SK-N-SH (cell line): ENCODE measurements at regions not wholly inside any gene's neighbourhood (a gene's known extent, or its start where the extent isn't known, plus 50 kb on each side); places are given as distances from the start of the nearest gene placed in this dataset.

ENCODE experiments used
- CTCF ChIA-PET: fragments of 300-600, 350-600 bp; formaldehyde crosslinking; extraction: SDS; loops from one replicate; lab custom pipeline; 2021; lab: Yijun Ruan, JAX
- POLR2A ChIA-PET: fragments of 350-600 bp; sonication (Branson Sonifier 250); formaldehyde crosslinking; extraction: SDS; loops from one replicate; lab custom pipeline; 2020; ENCODE audit warnings: antibody characterized with exemption, inconsistent platforms; lab: Yijun Ruan, JAX
- DNase-seq: peaks from one replicate; pipeline ENCODE4 v3.0.0; 2012
- H2AFZ ChIP-seq: fragments of 200-600 bp; sonication (generic); 2 replicates; pipeline ENCODE4 v1.8.1; 2016; ENCODE audit warnings: antibody characterized with exemption, mild to moderate bottlenecking, low read depth
- H3F3A ChIP-seq: fragments of 200-600 bp; sonication (generic); replicated peaks from 2 replicates; pipeline ENCODE3; 2016; ENCODE audit warnings: antibody characterized with exemption, mild to moderate bottlenecking; ENCODE audit not compliant: insufficient read depth
- H3K27ac ChIP-seq, 2 experiments: fragments of 200-500 bp in 1 of 2; fragments of 200-600 bp in 1 of 2; sonication (Bioruptor generic) in 1 of 2; sonication (generic), shearing (Covaris generic) in 1 of 2; 2 replicates each; pipeline versions ENCODE4 v1.5.1 to v1.6.1; 2014 to 2016; ENCODE audit warnings: low read depth in 2 of 2, inconsistent platforms in 1 of 2, low read length in 1 of 2, mild to moderate bottlenecking in 1 of 2, mixed read lengths in 1 of 2
- H3K27me3 ChIP-seq: fragments of 200-600 bp; sonication (generic), shearing (Covaris generic); 2 replicates; pipeline ENCODE4 v1.6.1; 2016; ENCODE audit warnings: mixed run types; ENCODE audit not compliant: insufficient read depth
- H3K36me3 ChIP-seq, 2 experiments: fragments of 200-500 bp in 1 of 2; fragments of 200-600 bp in 1 of 2; sonication (Bioruptor generic) in 1 of 2; sonication (generic) in 1 of 2; replicated peaks in 1 of 2; 2 replicates each; pipeline versions ENCODE3 to v1.5.1; 2014 to 2016; ENCODE audit warnings: low read length in 1 of 2, mild to moderate bottlenecking in 1 of 2; ENCODE audit not compliant: insufficient read depth in 2 of 2, control insufficient read depth in 1 of 2
- H3K4me1 ChIP-seq, 2 experiments: fragments of 200-500 bp in 1 of 2; fragments of 200-600 bp in 1 of 2; sonication (Bioruptor generic) in 1 of 2; sonication (generic), shearing (Covaris generic) in 1 of 2; 2 replicates each; pipeline versions ENCODE4 v1.5.1 to v1.6.1; 2014 to 2016; ENCODE audit warnings: low read depth in 1 of 2, low read length in 1 of 2, mixed run types in 1 of 2; ENCODE audit not compliant: insufficient read depth in 2 of 2, control insufficient read depth in 1 of 2
- H3K4me2 ChIP-seq: fragments of 200-600 bp; sonication (generic), shearing (Covaris generic); 2 replicates; pipeline ENCODE4 v1.6.1; 2017; ENCODE audit warnings: mixed run types
- H3K4me3 ChIP-seq, 2 experiments: fragments of 200-500 bp in 1 of 2; fragments of 200-600 bp in 1 of 2; sonication (Bioruptor generic) in 1 of 2; sonication (generic), shearing (Covaris generic) in 1 of 2; 2 replicates each; pipeline versions ENCODE4 v1.5.1 to v1.8.1; 2014 to 2016; ENCODE audit warnings: low read depth in 2 of 2, inconsistent platforms in 1 of 2, low read length in 1 of 2, mild to moderate bottlenecking in 1 of 2, mixed read lengths in 1 of 2, moderate library complexity in 1 of 2
- H3K79me2 ChIP-seq: fragments of 200-600 bp; sonication (generic); 2 replicates; pipeline ENCODE4 v1.8.1; 2017; ENCODE audit warnings: mild to moderate bottlenecking; ENCODE audit not compliant: insufficient read depth
- H3K9ac ChIP-seq: fragments of 200-600 bp; sonication (generic); 2 replicates; pipeline ENCODE4 v1.6.1; 2017; ENCODE audit warnings: mixed run types
- H3K9me2 ChIP-seq: fragments of 200-600 bp; sonication (generic); 2 replicates; pipeline ENCODE4 v1.6.1; 2017; ENCODE audit warnings: mixed run types
- H3K9me3 ChIP-seq: fragments of 200-600 bp; sonication (generic); 2 replicates; pipeline ENCODE4 v1.6.1; 2017; ENCODE audit warnings: mixed run types, mild to moderate bottlenecking, moderate library complexity
- H4K20me1 ChIP-seq: fragments of 200-600 bp; sonication (generic); 2 replicates; pipeline ENCODE4 v1.6.1; 2017; ENCODE audit warnings: mild to moderate bottlenecking, mixed run types; ENCODE audit not compliant: insufficient read depth
- CHD2 ChIP-seq: fragments of 150-350 bp; IDR thresholded peaks from 2 replicates; pipeline ENCODE4 v1.6.1; 2018; ENCODE audit warnings: low read length; ENCODE audit not compliant: partially characterized antibody
- ELF1 ChIP-seq: IDR thresholded peaks from 2 replicates; pipeline ENCODE4 v1.4.0; 2012
- EP300 ChIP-seq, 2 experiments: IDR thresholded peaks; 2 replicates each; pipeline versions ENCODE4 v1.4.0 to v1.6.1; 2012; ENCODE audit warnings: borderline replicate concordance in 1 of 2, low read depth in 1 of 2, low read length in 1 of 2
- FOSL2 ChIP-seq: IDR thresholded peaks from 2 replicates; pipeline ENCODE4 v1.4.0; 2012; ENCODE audit warnings: low read depth, mild to moderate bottlenecking, moderate library complexity, borderline replicate concordance
- GABPA ChIP-seq: IDR thresholded peaks from 2 replicates; pipeline ENCODE4 v1.4.0; 2012; ENCODE audit warnings: low read depth, mild to moderate bottlenecking
- MAX ChIP-seq: IDR thresholded peaks from 2 replicates; pipeline ENCODE4 v1.4.0; 2012; ENCODE audit warnings: low read depth
- PBX3 ChIP-seq: IDR thresholded peaks from 2 replicates; pipeline ENCODE4; 2012
- REST ChIP-seq: IDR thresholded peaks from 2 replicates; pipeline ENCODE4 v1.6.1; 2012; ENCODE audit warnings: mild to moderate bottlenecking, low read depth, low read length, moderate library complexity
- RFX5 ChIP-seq: IDR thresholded peaks from 2 replicates; pipeline ENCODE4 v1.6.1; 2012; ENCODE audit warnings: mild to moderate bottlenecking, improper control_type of control experiment, low read length
- SMC3 ChIP-seq: IDR thresholded peaks from 2 replicates; pipeline ENCODE4 v1.6.1; 2012; ENCODE audit warnings: low read depth, low read length, improper control_type of control experiment
- TAF1 ChIP-seq: IDR thresholded peaks from 2 replicates; pipeline ENCODE4 v1.6.1; 2012; ENCODE audit warnings: low read depth, mild to moderate bottlenecking, low read length, moderate library complexity, borderline replicate concordance
- USF1 ChIP-seq: IDR thresholded peaks from 2 replicates; pipeline ENCODE4 v1.4.0; 2012; ENCODE audit warnings: low read depth, borderline replicate concordance
- USF2 ChIP-seq: fragments of 150-350 bp; IDR thresholded peaks from 2 replicates; pipeline ENCODE4 v1.6.1; 2017; ENCODE audit warnings: antibody characterized with exemption, low read length, low read depth, borderline replicate concordance
- WGBS: methylation state at CpG from one replicate; pipeline ENCODE4 v1.1.6; 2017; ENCODE audit warnings: low lambda C conversion rate; 5-methylcytosine and 5-hydroxymethylcytosine counted together

GRCh38 chr1:244311784-244312532 is 139.8 kb downstream of the ADSS2 start (continued):
- no peak for TF ChIP-seq GABPA
- no peak for TF ChIP-seq SMC3
- TF ChIP-seq USF1 = no peak
- TF ChIP-seq TAF1 = no peak
- TF ChIP-seq, all 33 proteins: peak for 0

- H3F3A ChIP-seq = no peaks in the 10 kb centered on the region
- no peak overlapping the region for H3K9ac ChIP-seq
- H3K79me2 ChIP-seq = no peaks in the 10 kb centered on the region
- H2AFZ ChIP-seq = no peak overlapping the region
- H3K9me2 ChIP-seq = no peaks in the 10 kb centered on the region
- no peak overlapping the region for H3K4me2 ChIP-seq
- TF ChIP-seq ELF1 (no peak), FOSL2 (no peak), RFX5 (no peak), MAX (no peak), GABPA (no peak), EP300 (IDR thresholded peaks at IDR 0.05; ENCODE audit: borderline replicate concordance in 1 of 2, low read depth in 1 of 2, low read length in 1 of 2) (no peak), USF2 (no peak)
- DNase-seq = no peak
- WGBS = 92% methylated on average over 6 of the region's 9 CpGs
- H3K4me1 ChIP-seq = 0 out of 4 replicates have a peak, but pooled peaks cover 0 to 12% of the 10 kb centered on the region in 2 experiments
- no peaks in the 10 kb centered on the region for H3K36me3 ChIP-seq
- ChIA-PET CTCF (interaction anchor here (5.5 kb wide), 1 partner anchor 14 kb away, joined by 32 read pairs; no protein-coding TSS in a partner anchor), POLR2A (no interaction called here)
- H4K20me1 ChIP-seq = no peaks in the 10 kb centered on the region
- H3K27me3 ChIP-seq = no peaks in the 10 kb centered on the region
- H3K4me3 ChIP-seq = no peak overlapping the region
- no peak overlapping the region for H3K27ac ChIP-seq
- H3K9me3 ChIP-seq = no peaks in the 10 kb centered on the region
Observed at GRCh38 chr1:244313346-244313745, 138.4 kb downstream of the ADSS2 start.

- Histone ChIP-seq H3K27me3 (no peaks in the 10 kb centered on the region), H3K36me3 (no peaks in the 10 kb centered on the region), H3F3A (no peaks in the 10 kb centered on the region), H3K27ac (no peak overlapping the region), H3K79me2 (no peaks in the 10 kb centered on the region), H3K9ac (no peak overlapping the region), H4K20me1 (no peaks in the 10 kb centered on the region), H3K4me1 (0 out of 4 replicates have a peak, but pooled peaks cover 0 to 12% of the 10 kb centered on the region in 2 experiments), H3K9me2 (no peaks in the 10 kb centered on the region), H2AFZ (no peak overlapping the region), H3K9me3 (no peaks in the 10 kb centered on the region), H3K4me3 (no peak overlapping the region), H3K4me2 (no peak overlapping the region)
- DNase-seq = no peak
- CTCF ChIA-PET = interaction anchor here (0.8 kb wide), 1 partner anchor 16 kb away, joined by 4 read pairs; no protein-coding TSS in a partner anchor
- WGBS = 64% methylated on average over 8 of the region's 8 CpGs
- POLR2A ChIA-PET = no interaction called here
- no peak for TF ChIP-seq PBX3
- TF ChIP-seq ELF1 = no peak
- TF ChIP-seq USF1 = no peak
- TF ChIP-seq GABPA = no peak
- TF ChIP-seq REST = no peak
- TF ChIP-seq CHD2 = no peak
- no peak for TF ChIP-seq MAX
Observed at GRCh38 chr1:244314921-244315559, 136.7 kb downstream of the ADSS2 start.
